CD4-positive, alpha-beta T cell (primary cell): ENCODE measurements at regions not wholly inside any gene's neighbourhood (a gene's known extent, or its start where the extent isn't known, plus 50 kb on each side); places are given as distances from the start of the nearest gene placed in this dataset.

Experiments
- ATAC-seq: fragments of 200-7000 bp; cut with Tn5 transposase; one replicate; pipeline ENCODE4 v1.10.0; 2022; ENCODE audit warnings: mild to moderate bottlenecking; ENCODE audit not compliant: poor library complexity
- CTCF ChIA-PET: fragments of 350-600 bp; sonication (Branson Sonifier 250); formaldehyde crosslinking; loops from one replicate; lab custom pipeline; 2021; ENCODE audit warnings: antibody characterized with exemption, inconsistent platforms; lab: Charles Lee
- POLR2A ChIA-PET: fragments of 350-600 bp; sonication (Branson Sonifier 250); formaldehyde crosslinking; loops from one replicate; lab custom pipeline; 2021; ENCODE audit warnings: antibody characterized with exemption, inconsistent platforms; lab: Charles Lee
- DNase-seq, 14 experiments: peaks; one replicate each; pipeline ENCODE4 v3.0.0-alpha.2; 2013 to 2020; ENCODE audit warnings: mixed read lengths in 2 of 14
- H3K27ac ChIP-seq, 2 donors: one replicate each; pipeline versions ENCODE4 v1.5.1 to v1.7.0; 2013; ENCODE audit warnings: low read length in 2 of 2, low read depth in 1 of 2, mild to moderate bottlenecking in 1 of 2
- H3K27me3 ChIP-seq, 2 experiments: 1 replicate in 1 of 2; 2 replicates in 1 of 2; pipeline versions ENCODE4 v1.6.1 to v1.7.0; 2013; ENCODE audit warnings: low read length in 2 of 2, control low read depth in 1 of 2, mild to moderate bottlenecking in 1 of 2, moderate library complexity in 1 of 2; ENCODE audit not compliant: insufficient read depth in 2 of 2, control insufficient read depth in 1 of 2
- H3K36me3 ChIP-seq: one replicate; pipeline ENCODE4 v1.6.1; 2013; ENCODE audit warnings: low read length, control low read depth; ENCODE audit not compliant: insufficient read depth
- H3K4me1 ChIP-seq: one replicate; pipeline ENCODE4 v1.6.1; 2013; ENCODE audit warnings: low read length, control low read depth; ENCODE audit not compliant: insufficient read depth
- H3K4me3 ChIP-seq: one replicate; pipeline ENCODE4 v1.5.1; 2013; ENCODE audit warnings: mild to moderate bottlenecking, low read length, moderate library complexity
- H3K9me3 ChIP-seq, 2 experiments: 1 replicate in 1 of 2; 2 replicates in 1 of 2; pipeline versions ENCODE4 v1.6.1 to v1.7.0; 2013; ENCODE audit warnings: low read length in 2 of 2, mild to moderate bottlenecking in 2 of 2, control low read depth in 1 of 2, moderate library complexity in 1 of 2; ENCODE audit not compliant: control insufficient read depth in 1 of 2, insufficient read depth in 1 of 2
- H3K27ac Mint-ChIP-seq: one replicate; pipeline ENCODE4 v1.8.0; 2020; ENCODE audit warnings: mixed read lengths
- H3K27me3 Mint-ChIP-seq: one replicate; pipeline ENCODE4 v1.8.0; 2021; ENCODE audit warnings: mixed read lengths
- H3K36me3 Mint-ChIP-seq: one replicate; pipeline ENCODE4 v1.8.0; 2021; ENCODE audit warnings: low read depth, mixed read lengths
- H3K4me1 Mint-ChIP-seq: one replicate; pipeline ENCODE4 v1.8.0; 2021; ENCODE audit warnings: low read depth, mixed read lengths
- H3K4me3 Mint-ChIP-seq: one replicate; pipeline ENCODE4 v1.8.0; 2020; ENCODE audit warnings: mild to moderate bottlenecking, mixed read lengths
- H3K9me3 Mint-ChIP-seq: one replicate; pipeline ENCODE4 v1.8.0; 2020; ENCODE audit warnings: mixed read lengths
- intact Hi-C, 2 experiments: fragments of 100-400 bp; cut with DNase I in 1 of 2; cut with micrococcal nuclease in 1 of 2; formaldehyde crosslinking; loops; one replicate each; pipeline versions ENCODE4 v1.15.1 to v1.9.0; 2023 to 2025; cut with DNase I, micrococcal nuclease
- TF ChIP-seq, protein P1 (sequence below): fragments of 200-600 bp; IDR thresholded peaks from one replicate; pipeline ENCODE4 v1.8.0; 2022; ENCODE audit warnings: antibody characterized with exemption, mild to moderate bottlenecking

DNA sequence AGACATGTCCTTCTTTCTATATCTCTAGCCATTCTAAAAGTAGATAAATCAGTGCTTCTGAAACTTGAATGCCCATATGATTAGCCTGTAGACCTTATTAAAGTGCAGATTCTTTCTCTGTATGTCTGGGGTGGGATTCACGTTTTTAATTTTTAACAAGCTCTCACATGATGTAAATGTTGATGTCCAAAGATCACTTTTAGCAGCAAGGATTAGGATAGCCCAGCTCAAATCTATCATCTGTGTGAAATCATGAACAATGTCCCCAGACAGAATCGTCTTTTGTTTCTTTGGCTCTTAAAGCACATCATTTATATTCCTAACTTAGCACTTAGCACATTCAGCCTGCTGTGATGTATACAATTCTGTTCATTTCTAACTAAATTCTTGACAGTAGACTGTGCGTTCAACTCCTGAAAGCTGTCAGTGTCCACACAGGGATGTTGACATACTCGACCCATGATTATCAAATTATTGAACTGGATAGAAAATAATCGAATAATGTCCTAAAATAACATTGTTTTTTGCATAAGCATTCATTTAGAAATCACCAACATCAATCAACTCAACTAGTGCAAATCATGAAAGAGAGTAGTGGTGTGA lies 102.1 kb upstream of the MLIP start:
- POLR2A ChIA-PET = no interaction called here
- DNase-seq (no peak), ATAC-seq (no peak)
- TF ChIP-seq, protein P1, sequence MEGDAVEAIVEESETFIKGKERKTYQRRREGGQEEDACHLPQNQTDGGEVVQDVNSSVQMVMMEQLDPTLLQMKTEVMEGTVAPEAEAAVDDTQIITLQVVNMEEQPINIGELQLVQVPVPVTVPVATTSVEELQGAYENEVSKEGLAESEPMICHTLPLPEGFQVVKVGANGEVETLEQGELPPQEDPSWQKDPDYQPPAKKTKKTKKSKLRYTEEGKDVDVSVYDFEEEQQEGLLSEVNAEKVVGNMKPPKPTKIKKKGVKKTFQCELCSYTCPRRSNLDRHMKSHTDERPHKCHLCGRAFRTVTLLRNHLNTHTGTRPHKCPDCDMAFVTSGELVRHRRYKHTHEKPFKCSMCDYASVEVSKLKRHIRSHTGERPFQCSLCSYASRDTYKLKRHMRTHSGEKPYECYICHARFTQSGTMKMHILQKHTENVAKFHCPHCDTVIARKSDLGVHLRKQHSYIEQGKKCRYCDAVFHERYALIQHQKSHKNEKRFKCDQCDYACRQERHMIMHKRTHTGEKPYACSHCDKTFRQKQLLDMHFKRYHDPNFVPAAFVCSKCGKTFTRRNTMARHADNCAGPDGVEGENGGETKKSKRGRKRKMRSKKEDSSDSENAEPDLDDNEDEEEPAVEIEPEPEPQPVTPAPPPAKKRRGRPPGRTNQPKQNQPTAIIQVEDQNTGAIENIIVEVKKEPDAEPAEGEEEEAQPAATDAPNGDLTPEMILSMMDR = no peak
- Mint-ChIP-seq H3K27me3 (peaks cover 24% of the 10 kb centered on the region), H3K4me1 (no peaks in the 10 kb centered on the region), H3K9me3 (no peaks in the 10 kb centered on the region), H3K27ac (no peak overlapping the region), H3K4me3 (no peak overlapping the region), H3K36me3 (no peaks in the 10 kb centered on the region)
- no peaks in the 10 kb centered on the region for H3K27me3 ChIP-seq
- no peaks in the 10 kb centered on the region for H3K9me3 ChIP-seq
- CTCF ChIA-PET = no interaction called here
- H3K4me3 ChIP-seq = no peak overlapping the region
- intact Hi-C loops = no loop called here
- H3K27ac ChIP-seq = no peak overlapping the region
- H3K36me3 ChIP-seq = no peaks in the 10 kb centered on the region
- no peaks in the 10 kb centered on the region for H3K4me1 ChIP-seq

DNA sequence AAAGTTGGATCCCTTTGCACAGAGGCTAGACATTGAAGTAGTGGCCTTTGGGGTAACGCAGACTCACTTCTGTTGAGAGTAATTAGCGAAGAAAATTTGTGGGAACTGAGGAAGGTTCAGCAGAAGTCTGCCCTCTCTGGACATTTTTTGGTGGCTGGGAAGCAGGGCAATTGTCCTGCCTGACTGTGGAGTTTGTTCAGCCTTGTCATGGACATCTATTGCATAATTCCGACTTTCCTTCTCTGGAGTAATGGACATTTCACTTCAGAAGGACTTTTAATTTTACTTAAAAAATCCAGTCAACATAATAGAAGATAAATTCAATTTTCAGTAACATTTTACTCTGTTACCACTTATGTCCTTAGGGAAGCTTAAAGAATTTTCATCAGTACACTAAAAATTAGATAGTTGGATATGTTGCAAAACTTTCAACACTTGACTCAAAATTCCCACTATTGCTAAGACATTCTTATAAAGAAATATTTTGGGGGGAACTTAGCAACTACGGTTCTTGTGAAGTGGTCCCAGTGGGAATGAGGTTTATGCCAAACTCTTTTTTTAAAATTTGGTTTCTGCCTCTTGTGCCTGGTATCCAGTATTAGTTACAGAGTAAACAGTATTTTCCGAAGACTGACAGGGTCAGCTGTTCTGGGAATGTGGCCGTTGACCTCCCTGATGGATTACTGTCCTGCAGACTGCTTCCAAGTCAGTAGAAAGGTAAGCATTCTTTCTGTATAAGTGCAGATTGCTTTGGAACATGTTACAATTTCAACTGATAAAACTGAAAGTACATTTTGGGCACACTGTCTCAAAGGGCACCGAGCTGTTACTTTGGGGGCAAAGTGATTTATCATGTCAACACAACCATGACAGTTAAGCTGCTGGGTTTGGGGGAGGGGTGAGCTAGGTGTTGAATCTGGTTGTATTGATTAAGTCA lies 100.6 kb upstream of the MLIP start:
- Histone ChIP-seq H3K4me1 (no peaks in the 10 kb centered on the region), H3K27me3 (no peaks in the 10 kb centered on the region), H3K27ac (no peak overlapping the region), H3K4me3 (no peak overlapping the region), H3K36me3 (no peaks in the 10 kb centered on the region), H3K9me3 (no peaks in the 10 kb centered on the region)
- Mint-ChIP-seq H3K4me1 (no peaks in the 10 kb centered on the region), H3K27ac (no peak overlapping the region), H3K9me3 (no peaks in the 10 kb centered on the region), H3K36me3 (no peaks in the 10 kb centered on the region), H3K27me3 (peaks cover 19% of the 10 kb centered on the region), H3K4me3 (no peak overlapping the region)
- ATAC-seq (no peak), DNase-seq (no peak)
- TF ChIP-seq, protein P1 = no peak
- intact Hi-C loops = no loop called here
- POLR2A ChIA-PET = no interaction called here
- CTCF ChIA-PET = no interaction called here

DNA sequence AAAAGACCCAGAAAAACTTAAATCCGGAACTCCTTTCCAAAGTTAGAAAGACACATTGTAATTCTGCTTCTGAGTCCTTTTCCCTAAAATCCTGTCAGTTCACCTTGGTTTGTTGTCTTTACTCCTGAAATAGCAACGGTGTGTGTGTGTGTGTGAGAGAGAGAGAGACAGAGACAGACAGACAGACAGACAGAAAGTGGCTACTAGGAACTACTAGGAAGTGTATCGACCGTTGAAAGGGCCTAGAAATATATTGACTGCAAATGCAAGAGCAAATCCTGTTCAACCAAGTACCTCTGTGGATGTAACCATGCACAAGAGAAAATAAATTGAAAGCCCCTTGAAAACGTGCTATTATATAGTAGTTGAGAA lies 100.0 kb upstream of the MLIP start:
- POLR2A ChIA-PET = no interaction called here

More for the DNA sequence above, 100.0 kb upstream of the MLIP start:
- H3K36me3 ChIP-seq = no peaks in the 10 kb centered on the region
- H3K27ac Mint-ChIP-seq = no peak overlapping the region
- H3K36me3 Mint-ChIP-seq = no peaks in the 10 kb centered on the region
- intact Hi-C loops = no loop called here
- no peak for DNase-seq
- H3K9me3 ChIP-seq = no peaks in the 10 kb centered on the region
- no peaks in the 10 kb centered on the region for H3K4me1 ChIP-seq
- no peak for ATAC-seq
- no peak overlapping the region for H3K4me3 Mint-ChIP-seq
- no peaks in the 10 kb centered on the region for H3K4me1 Mint-ChIP-seq
- H3K27me3 Mint-ChIP-seq = peaks cover 19% of the 10 kb centered on the region
- CTCF ChIA-PET = no interaction called here
- H3K27ac ChIP-seq = no peak overlapping the region
- H3K9me3 Mint-ChIP-seq = no peaks in the 10 kb centered on the region
- H3K4me3 ChIP-seq = no peak overlapping the region
- TF ChIP-seq, protein P1 = no peak
- H3K27me3 ChIP-seq = no peaks in the 10 kb centered on the region
